ENCODE measurements at regions not wholly inside any gene's neighbourhood (a gene's known extent, or its start where the extent isn't known, plus 50 kb on each side); places are given as distances from the start of the nearest gene placed in this dataset.

GRCh38 chr9:1300941-1301340 is 250.8 kb downstream of the DMRT2 start:
- DNase-seq (ENCODE audit: low spot score in 2 of 2) = no peak
- no peaks in the 10 kb centered on the region for H3K36me3 ChIP-seq
- no peaks in the 10 kb centered on the region for H3K27me3 ChIP-seq
- H3K4me3 ChIP-seq = no peak overlapping the region
- WGBS = 0% methylated on average over 1 of the region's 1 CpG
- no peaks in the 10 kb centered on the region for H3K4me1 ChIP-seq
- H3K9me3 ChIP-seq = no peaks in the 10 kb centered on the region
- H3K27ac ChIP-seq = no peak overlapping the region
- TF ChIP-seq POLR2A (IDR thresholded peaks at IDR 0.05) (no peak), CTCF (IDR thresholded peaks at IDR 0.05) (no peak), EP300 (IDR thresholded peaks at IDR 0.05) (no peak), POLR2AphosphoS5 (IDR thresholded peaks at IDR 0.05) (no peak)

GRCh38 chr9:1303932-1304331 is 253.8 kb downstream of the DMRT2 start:
- H3K27me3 ChIP-seq = no peaks in the 10 kb centered on the region
- WGBS = 56% methylated on average over 3 of the region's 3 CpGs
- H3K36me3 ChIP-seq = no peaks in the 10 kb centered on the region
- no peaks in the 10 kb centered on the region for H3K9me3 ChIP-seq
- no peak overlapping the region for H3K4me3 ChIP-seq
- no peak overlapping the region for H3K27ac ChIP-seq
- DNase-seq (ENCODE audit: low spot score in 2 of 2) = no peak
- no peaks in the 10 kb centered on the region for H3K4me1 ChIP-seq
- TF ChIP-seq POLR2A (IDR thresholded peaks at IDR 0.05) = no peak

GRCh38 chr9:1311462-1312042 is 261.4 kb downstream of the DMRT2 start:
- H3K4me1 ChIP-seq = no peaks in the 10 kb centered on the region
- H3K27ac ChIP-seq = no peak overlapping the region
- no peak for TF ChIP-seq EP300 (IDR thresholded peaks at IDR 0.05)
- no peak for TF ChIP-seq CTCF (IDR thresholded peaks at IDR 0.05)
- no peak for TF ChIP-seq POLR2AphosphoS5 (IDR thresholded peaks at IDR 0.05)
- TF ChIP-seq POLR2A (IDR thresholded peaks at IDR 0.05) = no peak
- no peak overlapping the region for H3K4me3 ChIP-seq
- DNase-seq (ENCODE audit: low spot score in 2 of 2) = no peak
- no peaks in the 10 kb centered on the region for H3K9me3 ChIP-seq
- H3K27me3 ChIP-seq = no peaks in the 10 kb centered on the region
- WGBS = 80% methylated on average over 2 of the region's 2 CpGs
- no peaks in the 10 kb centered on the region for H3K36me3 ChIP-seq

GRCh38 chr9:1319436-1319835 is 269.3 kb downstream of the DMRT2 start:
- Histone ChIP-seq H3K36me3 (no peaks in the 10 kb centered on the region), H3K4me3 (no peak overlapping the region), H3K4me1 (peaks cover 10% of the 10 kb centered on the region), H3K9me3 (no peaks in the 10 kb centered on the region), H3K27me3 (no peaks in the 10 kb centered on the region), H3K27ac (no peak overlapping the region)
- TF ChIP-seq EP300 (IDR thresholded peaks at IDR 0.05) = no peak
- DNase-seq (ENCODE audit: low spot score in 2 of 2) = no peak
- WGBS = 64% methylated on average over 4 of the region's 4 CpGs

GRCh38 chr9:1320051-1320557 is 269.9 kb downstream of the DMRT2 start:
- H3K9me3 ChIP-seq = no peaks in the 10 kb centered on the region
- H3K4me3 ChIP-seq = no peak overlapping the region
- H3K27me3 ChIP-seq = no peaks in the 10 kb centered on the region
- 47% methylated on average over 5 of the region's 5 CpGs for WGBS
- H3K27ac ChIP-seq = no peak overlapping the region
- H3K4me1 ChIP-seq = peaks cover 10% of the 10 kb centered on the region
- TF ChIP-seq POLR2AphosphoS5 (IDR thresholded peaks at IDR 0.05) (no peak), EP300 (IDR thresholded peaks at IDR 0.05) (no peak), POLR2A (IDR thresholded peaks at IDR 0.05) (no peak), CTCF (IDR thresholded peaks at IDR 0.05) (no peak)
- no peak for DNase-seq (ENCODE audit: low spot score in 2 of 2)
- no peaks in the 10 kb centered on the region for H3K36me3 ChIP-seq

GRCh38 chr9:1320607-1321195 is 270.5 kb downstream of the DMRT2 start:
- TF ChIP-seq CTCF (IDR thresholded peaks at IDR 0.05) (no peak), EP300 (IDR thresholded peaks at IDR 0.05) (no peak), POLR2AphosphoS5 (IDR thresholded peaks at IDR 0.05) (no peak), POLR2A (IDR thresholded peaks at IDR 0.05) (no peak)
- H3K4me1 ChIP-seq = peaks cover 10% of the 10 kb centered on the region
- H3K27ac ChIP-seq = peak overlapping the region; percentile 34
- H3K27me3 ChIP-seq = no peaks in the 10 kb centered on the region
- H3K9me3 ChIP-seq = no peaks in the 10 kb centered on the region
- WGBS = 49% methylated on average over 7 of the region's 7 CpGs
- H3K36me3 ChIP-seq = no peaks in the 10 kb centered on the region
- no peak overlapping the region for H3K4me3 ChIP-seq
- DNase-seq (ENCODE audit: low spot score in 2 of 2) = no peak

All from suprapubic skin (tissue), 4 donors.